Left cardiac atrium (tissue), 4 donors: ENCODE measurements at regions not wholly inside any gene's neighbourhood (a gene's known extent, or its start where the extent isn't known, plus 50 kb on each side); places are given as distances from the start of the nearest gene placed in this dataset.
A peak's percentile ranks its signal among the peaks of the same experiment; 100 is the strongest.
"Not testable (repeated sequence)": the region's sequence is repeated elsewhere in the genome, so short reads cannot be mapped to it uniquely, and the experiment has no call there.

Source experiments
- ATAC-seq, 2 donors: fragments of 200-7000 bp; cut with Tn5 transposase; one replicate each; pipeline ENCODE4 v1.9.1; 2020; ENCODE audit warnings: mild to moderate bottlenecking in 2 of 2, moderate library complexity in 2 of 2
- DNase-seq: peaks from one replicate; pipeline ENCODE4 v3.0.0-alpha.2; 2020
- intact Hi-C, 2 donors: fragments of 100-400 bp; cut with DNase I; formaldehyde crosslinking; loops; one replicate each; pipeline versions ENCODE4 v1.14.1 to v1.15.1; 2022 to 2023
- donor health status: DM: no; HTN: yes; CAD: no.
- donor health status: DM: no; HTN: yes; CAD: no; lungs with severe emphysema.
- donor health status: DM: yes; HTN: yes; CAD: no.
- donor health status: Dilated cardiomyopathy.

DNA sequence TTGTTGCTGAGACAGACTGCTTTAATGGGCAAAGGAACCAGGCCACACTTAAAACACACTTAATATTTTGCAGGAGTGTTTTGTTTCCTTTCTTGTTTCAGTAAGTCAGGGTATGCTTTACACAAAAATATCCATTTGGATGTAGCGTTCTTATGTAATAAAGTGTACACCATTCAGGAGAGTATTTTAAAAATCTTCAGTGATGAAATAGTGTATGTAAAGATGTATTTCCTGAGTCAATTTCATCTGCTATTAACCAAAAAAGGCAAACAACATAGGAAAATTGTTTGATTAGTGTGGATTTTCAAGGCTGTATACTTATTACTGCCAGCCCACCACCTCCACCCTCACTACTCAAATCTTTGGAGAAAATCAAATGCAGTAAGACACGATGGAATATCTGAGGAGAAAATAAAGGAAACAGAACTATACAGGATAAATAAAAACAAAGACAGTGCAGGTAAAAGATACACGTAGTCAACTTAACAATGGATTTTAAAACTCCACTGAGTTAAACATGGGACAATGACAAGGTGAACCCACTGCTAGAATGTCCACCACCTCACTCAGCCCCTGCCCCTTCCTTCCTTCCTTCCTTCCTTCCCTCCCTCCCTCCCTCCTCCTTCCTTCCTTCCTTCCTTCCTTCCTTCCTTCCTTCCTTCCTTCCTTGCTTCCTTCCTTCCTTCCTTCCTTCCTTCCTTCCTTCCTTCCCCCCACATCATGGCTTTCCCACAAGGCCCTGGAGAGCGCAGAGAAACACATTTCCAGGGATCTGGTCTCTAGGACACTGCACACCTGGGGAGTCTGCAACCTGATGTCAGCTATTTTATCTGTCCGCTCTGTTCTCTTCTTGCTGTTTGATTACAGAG, 360.3 kb downstream of the IRS2 start:
- DNase-seq (no peak), ATAC-seq (no peak)
- intact Hi-C loops = no loop called here

- no peak for DNase-seq
- intact Hi-C loops = no loop called here
- ATAC-seq = no peak
Measured at GRCh38 chr13:109422161-109422560, 364.2 kb downstream of the IRS2 start.

- intact Hi-C loops = no loop called here
- ATAC-seq (no peak), DNase-seq (no peak)
Measured at GRCh38 chr13:109419896-109420295, 366.5 kb downstream of the IRS2 start.

GRCh38 chr13:109418111-109418510, 368.3 kb downstream of the IRS2 start:
- no peak for DNase-seq
- ATAC-seq = no peak
- intact Hi-C loops = no loop called here

GRCh38 chr13:109416001-109416400, 370.4 kb downstream of the IRS2 start:
- DNase-seq (no peak), ATAC-seq (no peak)
- intact Hi-C loops = no loop called here

DNA sequence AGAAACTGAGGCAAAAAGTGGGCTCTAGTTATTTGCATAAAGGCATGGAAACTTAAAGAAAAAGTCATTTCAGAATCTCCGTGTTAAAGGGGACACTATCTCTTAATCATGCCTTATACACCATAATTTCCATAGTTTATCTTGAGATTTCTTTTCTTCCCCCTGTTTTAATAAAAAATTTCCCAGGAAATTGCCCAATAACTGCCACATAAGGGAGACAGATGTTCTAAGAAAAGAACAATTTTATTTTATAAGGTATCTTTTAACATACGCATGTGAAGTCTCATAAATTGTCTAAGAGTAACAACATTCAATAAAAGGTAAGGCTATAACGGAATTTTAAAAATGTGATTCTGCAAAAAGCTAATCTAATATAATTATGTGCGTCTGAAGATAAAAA, 371.3 kb downstream of the IRS2 start:
- ATAC-seq (no peak), DNase-seq (no peak)

GRCh38 chr13:109412283-109412901, 374.0 kb downstream of the IRS2 start:
- DNase-seq (peak; percentile 49), ATAC-seq (peak; percentile 94 to 97)
- intact Hi-C loops = no loop called here

More for the DNA sequence above, 371.3 kb downstream of the IRS2 start:
- intact Hi-C loops = no loop called here

- DNase-seq = no peak
- intact Hi-C loops = no loop called here
- no peak for ATAC-seq
Measured at GRCh38 chr13:109410868-109411267, 375.5 kb downstream of the IRS2 start.

- ATAC-seq = peak in 1 of 2 donors; percentile 39
- DNase-seq = no peak
- intact Hi-C loops = loop anchor here in 1 of 2 donors (10.0 kb wide), 1 partner anchor 114 kb away; no protein-coding TSS in a partner anchor
Measured at GRCh38 chr13:109408591-109409382, 377.6 kb downstream of the IRS2 start.

DNA sequence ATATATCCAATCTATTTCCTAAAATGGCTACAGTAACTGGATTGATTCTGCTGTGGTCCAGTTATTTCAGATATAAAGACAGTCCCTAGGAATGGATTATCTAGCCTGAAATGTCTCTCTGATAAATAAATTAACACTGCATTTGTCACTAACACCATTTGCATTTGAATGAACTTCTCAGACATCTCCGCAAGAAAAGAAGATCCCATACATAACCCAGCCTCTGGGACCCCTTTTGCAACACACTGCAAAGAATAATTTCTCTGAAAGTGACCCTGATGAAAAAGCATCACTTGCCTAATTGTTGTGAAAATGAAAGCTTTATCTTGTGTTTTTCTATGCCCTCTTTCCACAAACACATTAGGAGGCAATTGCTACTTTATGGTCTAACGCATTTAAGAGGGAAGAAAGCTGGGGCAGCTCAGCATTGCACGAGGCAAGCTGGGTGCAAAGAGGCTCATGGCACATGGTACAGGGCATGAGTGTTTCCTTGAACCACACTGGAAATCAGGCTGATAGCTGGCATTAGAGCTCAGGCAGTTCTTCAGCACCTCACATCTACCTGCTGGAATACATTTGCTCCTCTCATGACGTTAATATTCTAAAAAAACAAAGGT, 379.9 kb downstream of the IRS2 start:
- no peak for ATAC-seq
- intact Hi-C loops = loop anchor here in 1 of 2 donors (10.0 kb wide), 1 partner anchor 112 kb away; no protein-coding TSS in a partner anchor

GRCh38 chr13:109403012-109403421, 383.4 kb downstream of the IRS2 start:
- intact Hi-C loops = loop anchor here in 1 of 2 donors (10.0 kb wide), 1 partner anchor 108 kb away; no protein-coding TSS in a partner anchor
- DNase-seq (no peak), ATAC-seq (peak in 1 of 2 donors; percentile 65)

More for the DNA sequence above, 379.9 kb downstream of the IRS2 start:
- no peak for DNase-seq

GRCh38 chr13:109401891-109402290, 384.5 kb downstream of the IRS2 start:
- DNase-seq (no peak), ATAC-seq (no peak)
- intact Hi-C loops = loop anchor here in 1 of 2 donors (10.0 kb wide), 1 partner anchor 107 kb away; no protein-coding TSS in a partner anchor

DNA sequence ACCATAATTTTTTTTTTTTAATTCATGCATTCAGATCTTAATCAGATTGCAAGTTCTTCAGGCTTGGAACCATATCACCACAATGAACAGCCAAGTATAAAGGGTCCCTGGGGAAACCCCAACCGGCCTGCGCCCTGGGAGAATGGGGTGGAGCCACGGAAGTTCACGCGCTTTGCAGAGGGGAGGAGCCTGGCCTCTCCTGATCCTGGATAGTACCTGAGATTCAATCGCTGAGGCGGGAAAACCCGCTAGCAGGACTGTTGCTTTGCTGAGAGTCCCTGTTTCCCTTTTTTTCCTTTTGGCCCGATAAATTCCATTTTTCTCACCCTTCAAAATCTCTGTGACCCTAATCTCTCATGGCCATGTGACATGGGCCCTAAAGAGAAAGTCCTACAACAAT, 385.1 kb downstream of the IRS2 start:
- DNase-seq = no peak
- intact Hi-C loops = loop anchor here in 1 of 2 donors (10.0 kb wide), 1 partner anchor 107 kb away; no protein-coding TSS in a partner anchor

GRCh38 chr13:109400624-109401257, 385.6 kb downstream of the IRS2 start:
- peak in 1 of 2 donors; percentile 73 for ATAC-seq
- intact Hi-C loops = loop anchor here in 1 of 2 donors (10.0 kb wide), 1 partner anchor 106 kb away; no protein-coding TSS in a partner anchor
- no peak for DNase-seq

More for the DNA sequence above, 385.1 kb downstream of the IRS2 start:
- ATAC-seq = no peak

DNA sequence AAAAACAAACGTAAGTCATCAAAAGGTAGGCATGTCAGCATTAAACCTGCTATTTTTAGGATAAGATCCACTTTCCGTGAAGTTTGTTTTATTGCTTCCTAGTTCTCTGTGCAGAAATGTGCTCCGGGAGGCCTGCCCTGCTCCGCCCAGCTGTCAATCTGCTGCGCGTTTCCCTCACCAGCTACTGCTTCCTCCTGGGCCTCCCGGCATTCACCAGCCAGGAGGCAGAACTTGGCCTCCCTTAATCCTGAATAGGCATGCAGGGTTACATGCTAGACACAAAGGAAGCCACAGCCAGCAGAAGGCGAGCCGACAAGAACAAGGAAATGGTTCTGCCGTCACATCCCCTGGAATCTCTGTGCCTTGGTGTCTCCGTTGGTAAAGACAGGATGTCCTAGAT, 386.2 kb downstream of the IRS2 start:
- DNase-seq (peak; percentile 37), ATAC-seq (peak in 1 of 2 donors; percentile 85)
- intact Hi-C loops = loop anchor here in 1 of 2 donors (10.0 kb wide), 1 partner anchor 105 kb away; no protein-coding TSS in a partner anchor

GRCh38 chr13:109398071-109398470, 388.3 kb downstream of the IRS2 start:
- ATAC-seq, DNase-seq, intact Hi-C loops: not testable (repeated sequence)

GRCh38 chr13:109397285-109397684, 389.1 kb downstream of the IRS2 start:
- ATAC-seq (no peak), DNase-seq (no peak)
- intact Hi-C loops = no loop called here

GRCh38 chr13:109396266-109396665, 390.1 kb downstream of the IRS2 start:
- DNase-seq = no peak
- no peak for ATAC-seq
- intact Hi-C loops = no loop called here
